ENCODE measurements at regions not wholly inside any gene's neighbourhood (a gene's known extent, or its start where the extent isn't known, plus 50 kb on each side); places are given as distances from the start of the nearest gene placed in this dataset.

- DNase-seq (ENCODE audit: extremely low read depth in 1 of 11, low read depth in 9 of 11, low spot score in 4 of 11), result no peak
These were observed 1209.3 kb upstream of the CDH6 start for GRCh38 chr5:29984156-29984540.

- no peak for DNase-seq (ENCODE audit: extremely low read depth in 1 of 11, low read depth in 9 of 11, low spot score in 4 of 11)
These were observed 1209.8 kb upstream of the CDH6 start for GRCh38 chr5:29983528-29984155.

GRCh38 chr5:29982457-29982856 lies 1211.0 kb upstream of the CDH6 start:
- no peak for DNase-seq (ENCODE audit: extremely low read depth in 1 of 11, low read depth in 9 of 11, low spot score in 4 of 11)

GRCh38 chr5:29972597-29972996 lies 1220.9 kb upstream of the CDH6 start:
- no peak for DNase-seq (ENCODE audit: extremely low read depth in 1 of 11, low read depth in 9 of 11, low spot score in 4 of 11)

- DNase-seq (ENCODE audit: extremely low read depth in 1 of 11, low read depth in 9 of 11, low spot score in 4 of 11), result peak in 2 of 11 donors; percentile 2 to 5
These were observed 1229.5 kb upstream of the CDH6 start for GRCh38 chr5:29963956-29964355.

- DNase-seq (ENCODE audit: extremely low read depth in 1 of 11, low read depth in 9 of 11, low spot score in 4 of 11), result no peak
These were observed 1233.2 kb upstream of the CDH6 start for GRCh38 chr5:29960323-29960722.

GRCh38 chr5:29950416-29951145 lies 1242.9 kb upstream of the CDH6 start:
- DNase-seq (ENCODE audit: extremely low read depth in 1 of 11, low read depth in 9 of 11, low spot score in 4 of 11), result no peak

GRCh38 chr5:29949301-29949872 lies 1244.1 kb upstream of the CDH6 start:
- no peak for DNase-seq (ENCODE audit: extremely low read depth in 1 of 11, low read depth in 9 of 11, low spot score in 4 of 11)

GRCh38 chr5:29944327-29944726 lies 1249.2 kb upstream of the CDH6 start:
- DNase-seq (ENCODE audit: extremely low read depth in 1 of 11, low read depth in 9 of 11, low spot score in 4 of 11), result no peak

GRCh38 chr5:29942089-29942488 lies 1251.4 kb upstream of the CDH6 start:
- DNase-seq (ENCODE audit: extremely low read depth in 1 of 11, low read depth in 9 of 11, low spot score in 4 of 11), result no peak

GRCh38 chr5:29939988-29940387 lies 1253.5 kb upstream of the CDH6 start:
- no peak for DNase-seq (ENCODE audit: extremely low read depth in 1 of 11, low read depth in 9 of 11, low spot score in 4 of 11)

GRCh38 chr5:29935371-29935770 lies 1258.1 kb upstream of the CDH6 start:
- DNase-seq (ENCODE audit: extremely low read depth in 1 of 11, low read depth in 9 of 11, low spot score in 4 of 11), result no peak

- DNase-seq (ENCODE audit: extremely low read depth in 1 of 11, low read depth in 9 of 11, low spot score in 4 of 11), result no peak
These were observed 1263.2 kb upstream of the CDH6 start for GRCh38 chr5:29930316-29930715.

- no peak for DNase-seq (ENCODE audit: extremely low read depth in 1 of 11, low read depth in 9 of 11, low spot score in 4 of 11)
These were observed 1269.4 kb upstream of the CDH6 start for GRCh38 chr5:29924107-29924506.

GRCh38 chr5:29905626-29906353 lies 1287.7 kb upstream of the CDH6 start:
- DNase-seq (ENCODE audit: extremely low read depth in 1 of 11, low read depth in 9 of 11, low spot score in 4 of 11), result no peak

- no peak for DNase-seq (ENCODE audit: extremely low read depth in 1 of 11, low read depth in 9 of 11, low spot score in 4 of 11)
These were observed 1290.6 kb upstream of the CDH6 start for GRCh38 chr5:29902859-29903258.

- no peak for DNase-seq (ENCODE audit: extremely low read depth in 1 of 11, low read depth in 9 of 11, low spot score in 4 of 11)
These were observed 1293.9 kb upstream of the CDH6 start for GRCh38 chr5:29899583-29899982.

- no peak for DNase-seq (ENCODE audit: extremely low read depth in 1 of 11, low read depth in 9 of 11, low spot score in 4 of 11)
These were observed 1295.6 kb upstream of the CDH6 start for GRCh38 chr5:29897916-29898315.

- no peak for DNase-seq (ENCODE audit: extremely low read depth in 1 of 11, low read depth in 9 of 11, low spot score in 4 of 11)
These were observed 1296.8 kb upstream of the CDH6 start for GRCh38 chr5:29896646-29897045.

- DNase-seq (ENCODE audit: extremely low read depth in 1 of 11, low read depth in 9 of 11, low spot score in 4 of 11), result no peak
These were observed 1298.8 kb upstream of the CDH6 start for GRCh38 chr5:29894668-29895067.
